H9 (cell line): ENCODE measurements at regions not wholly inside any gene's neighbourhood (a gene's known extent, or its start where the extent isn't known, plus 50 kb on each side); places are given as distances from the start of the nearest gene placed in this dataset.

Source experiments
- DNase-seq: peaks from one replicate; pipeline ENCODE4 v3.0.0-alpha.2; 2017
- H2AFZ ChIP-seq: one replicate; pipeline ENCODE4 v1.6.1; 2013; ENCODE audit warnings: mild to moderate bottlenecking, low read length, control low read depth, moderate library complexity
- H2AK5ac ChIP-seq: 2 replicates; pipeline ENCODE4 v1.6.1; 2013; ENCODE audit warnings: low read length, control low read depth, mixed read lengths; ENCODE audit not compliant: insufficient read length
- H2BK120ac ChIP-seq: one replicate; pipeline ENCODE4 v1.6.1; 2013; ENCODE audit warnings: low read depth, mild to moderate bottlenecking, low read length, control low read depth, inconsistent platforms; ENCODE audit not compliant: poor library complexity, severe bottlenecking
- H2BK12ac ChIP-seq: 2 replicates; pipeline ENCODE4 v1.6.1; 2013; ENCODE audit warnings: low read length, control low read depth, mixed read lengths, low read depth; ENCODE audit not compliant: insufficient read length
- H2BK15ac ChIP-seq: 2 replicates; pipeline ENCODE4 v1.6.1; 2013; ENCODE audit warnings: low read depth, low read length, control low read depth
- H2BK20ac ChIP-seq: one replicate; pipeline ENCODE4 v1.6.1; 2013; ENCODE audit warnings: low read depth, mild to moderate bottlenecking, low read length, control low read depth, inconsistent platforms; ENCODE audit not compliant: poor library complexity, severe bottlenecking
- H2BK5ac ChIP-seq: 2 replicates; pipeline ENCODE4 v1.6.1; 2013; ENCODE audit warnings: low read length, control low read depth, mixed read lengths; ENCODE audit not compliant: insufficient read length
- H3K14ac ChIP-seq: 2 replicates; pipeline ENCODE4 v1.6.1; 2013; ENCODE audit warnings: low read length, control low read depth; ENCODE audit not compliant: insufficient read depth
- H3K18ac ChIP-seq: 2 replicates; pipeline ENCODE4 v1.6.1; 2013; ENCODE audit warnings: low read depth, mild to moderate bottlenecking, mixed read lengths, low read length, control low read depth; ENCODE audit not compliant: insufficient read length
- H3K23ac ChIP-seq: 2 replicates; pipeline ENCODE4 v1.6.1; 2013; ENCODE audit warnings: low read length, control low read depth, mixed read lengths, low read depth; ENCODE audit not compliant: insufficient read length
- H3K23me2 ChIP-seq: 2 replicates; pipeline ENCODE4 v1.6.1; 2013; ENCODE audit warnings: low read depth, mild to moderate bottlenecking, mixed read lengths, low read length, control low read depth; ENCODE audit not compliant: insufficient read length, poor library complexity, severe bottlenecking
- H3K27ac ChIP-seq: 2 replicates; pipeline ENCODE4 v1.5.1; 2013; ENCODE audit warnings: low read length, control low read depth, mixed read lengths, low read depth; ENCODE audit not compliant: insufficient read length
- H3K27me3 ChIP-seq: 2 replicates; pipeline ENCODE4 v1.6.1; 2013; ENCODE audit warnings: low read length, control low read depth, inconsistent platforms; ENCODE audit not compliant: insufficient read depth
- H3K4ac ChIP-seq: 2 replicates; pipeline ENCODE4 v1.6.1; 2013; ENCODE audit warnings: low read depth, mild to moderate bottlenecking, control low read depth, inconsistent platforms, low read length, moderate library complexity
- H3K4me1 ChIP-seq: 2 replicates; pipeline ENCODE4 v1.6.1; 2013; ENCODE audit warnings: low read length, control low read depth, inconsistent platforms; ENCODE audit not compliant: insufficient read depth
- H3K4me2 ChIP-seq: 2 replicates; pipeline ENCODE4 v1.6.1; 2013; ENCODE audit warnings: low read length, control low read depth, mixed read lengths; ENCODE audit not compliant: insufficient read length, insufficient read depth
- H3K56ac ChIP-seq: 2 replicates; pipeline ENCODE4 v1.6.1; 2013; ENCODE audit warnings: low read depth, mild to moderate bottlenecking, mixed read lengths, low read length, control low read depth; ENCODE audit not compliant: insufficient read length
- H3K79me1 ChIP-seq: 2 replicates; pipeline ENCODE4 v1.6.1; 2013; ENCODE audit warnings: low read depth, mild to moderate bottlenecking, moderate library complexity, low read length, control low read depth, inconsistent platforms; ENCODE audit not compliant: insufficient read depth, poor library complexity, severe bottlenecking
- H3K79me2 ChIP-seq: 2 replicates; pipeline ENCODE4 v1.6.1; 2013; ENCODE audit warnings: low read length, control low read depth, inconsistent platforms; ENCODE audit not compliant: insufficient read depth
- H3K9ac ChIP-seq: 2 replicates; pipeline ENCODE4 v1.6.1; 2013; ENCODE audit warnings: low read length, control low read depth, mixed read lengths; ENCODE audit not compliant: insufficient read length; ENCODE audit errors: extremely low read depth
- H3K9me3 ChIP-seq: one replicate; pipeline ENCODE4 v1.6.1; 2013; ENCODE audit warnings: low read depth, low read length, inconsistent platforms; ENCODE audit not compliant: control insufficient read depth
- H3T11ph ChIP-seq: one replicate; pipeline ENCODE4 v1.6.1; 2013; ENCODE audit warnings: mild to moderate bottlenecking, low read length, control low read depth, inconsistent platforms
- H4K20me1 ChIP-seq: one replicate; pipeline ENCODE4 v1.6.1; 2013; ENCODE audit not compliant: control insufficient read depth, insufficient read length, insufficient read depth
- H4K5ac ChIP-seq: 2 replicates; pipeline ENCODE4 v1.6.1; 2013; ENCODE audit warnings: low read depth, mild to moderate bottlenecking, mixed read lengths, low read length, control low read depth; ENCODE audit not compliant: insufficient read length
- H4K8ac ChIP-seq: replicated peaks from 2 replicates; pipeline ENCODE4 v1.6.1; 2013; ENCODE audit warnings: low read length, control low read depth, mixed read lengths, low read depth; ENCODE audit not compliant: insufficient read length
- H4K91ac ChIP-seq: 2 replicates; pipeline ENCODE4 v1.6.1; 2013; ENCODE audit warnings: low read depth, mild to moderate bottlenecking, moderate library complexity, mixed read lengths, low read length, control low read depth; ENCODE audit not compliant: insufficient read length
- H3K27ac Mint-ChIP-seq, 3 experiments: 2 replicates in 2 of 3; 3 replicates in 1 of 3; pipeline ENCODE4 v1.8.0; 2020 to 2021; ENCODE audit warnings: mixed read lengths in 3 of 3, mild to moderate bottlenecking in 1 of 3, moderate library complexity in 1 of 3
- H3K27me3 Mint-ChIP-seq: 2 replicates; pipeline ENCODE4 v1.8.0; 2021; ENCODE audit warnings: low read depth, mild to moderate bottlenecking, moderate library complexity, mixed read lengths
- H3K36me3 Mint-ChIP-seq, 3 experiments: 2 replicates in 2 of 3; 3 replicates in 1 of 3; pipeline ENCODE4 v1.8.0; 2020 to 2021; ENCODE audit warnings: low read depth in 3 of 3, mixed read lengths in 3 of 3; ENCODE audit not compliant: insufficient read depth in 1 of 3
- H3K4me1 Mint-ChIP-seq, 2 experiments: 2 replicates each; pipeline ENCODE4 v1.8.0; 2020; ENCODE audit warnings: mixed read lengths in 2 of 2
- H3K4me3 Mint-ChIP-seq, 2 experiments: 2 replicates in 1 of 2; 3 replicates in 1 of 2; pipeline ENCODE4 v1.8.0; 2020 to 2021; ENCODE audit warnings: mild to moderate bottlenecking in 2 of 2, mixed read lengths in 2 of 2, moderate library complexity in 1 of 2
- H3K9me3 Mint-ChIP-seq, 2 experiments: 2 replicates in 1 of 2; 3 replicates in 1 of 2; pipeline ENCODE4 v1.8.0; 2020; ENCODE audit warnings: mild to moderate bottlenecking in 2 of 2, mixed read lengths in 2 of 2, moderate library complexity in 1 of 2
- CTCF ChIP-seq: fragments of 200-600 bp; sonication (generic); conservative IDR thresholded peaks from 3 replicates; pipeline ENCODE4 v1.8.0; 2021; ENCODE audit warnings: antibody characterized with exemption, mild to moderate bottlenecking
- WGBS: extraction: QIAGEN DNeasy Blood & Tissue Kit; methylation state at CpG from one replicate; pipeline ENCODE4 v1.1.7; 2013; ENCODE audit warnings: missing lambda C conversion rate, low lambda C conversion rate, mixed read lengths; ENCODE audit not compliant: insufficient read length; ENCODE audit errors: extremely low coverage; 5-methylcytosine and 5-hydroxymethylcytosine counted together

DNA sequence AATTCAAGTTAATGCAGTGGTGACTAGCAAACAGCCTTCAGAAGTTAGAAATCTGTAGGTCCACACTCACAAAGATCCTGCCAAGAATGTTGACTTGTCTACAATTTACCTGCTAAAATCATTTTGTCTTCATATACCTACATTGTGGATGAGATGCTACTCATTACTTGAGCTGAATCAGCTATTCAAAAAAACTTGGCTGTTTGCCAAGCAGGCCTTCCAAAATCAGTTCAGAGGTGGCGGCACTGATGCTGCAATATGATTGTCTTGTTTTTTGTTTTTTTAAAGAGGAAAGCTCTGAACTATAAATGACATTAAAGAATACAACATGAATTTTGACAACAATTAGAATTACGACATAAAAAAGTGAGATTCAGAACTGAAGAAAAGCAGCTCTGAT is 354.7 kb upstream of the KHDRBS2 start:
- no peaks in the 10 kb centered on the region for H3K23me2 ChIP-seq
- H3K4me2 ChIP-seq, result no peak overlapping the region
- H3K79me2 ChIP-seq, result no peaks in the 10 kb centered on the region
- H3K4ac ChIP-seq, result no peak overlapping the region
- no peak overlapping the region for H3K27ac ChIP-seq
- no peaks in the 10 kb centered on the region for H4K20me1 ChIP-seq
- no peak overlapping the region for H3K9ac ChIP-seq
- H2BK20ac ChIP-seq, result no peak overlapping the region
- H4K5ac ChIP-seq, result no peak overlapping the region
- no peaks in the 10 kb centered on the region for H3K4me1 ChIP-seq
- no peak overlapping the region for H2BK12ac ChIP-seq
- H2BK120ac ChIP-seq, result no peak overlapping the region
- H4K91ac ChIP-seq, result no peak overlapping the region
- no peak overlapping the region for H3K56ac ChIP-seq
- Mint-ChIP-seq H3K27ac (no peak overlapping the region), H3K9me3 (peaks cover 35 to 41% of the 10 kb centered on the region in 2 experiments), H3K4me3 (no peak overlapping the region), H3K4me1 (no peaks in the 10 kb centered on the region), H3K27me3 (no peaks in the 10 kb centered on the region; the same call in 1 of the 2 replicates), H3K36me3 (peaks cover 13 to 41% (median 18%) of the 10 kb centered on the region in 3 experiments)
- no peaks in the 10 kb centered on the region for H3K79me1 ChIP-seq
- no peak overlapping the region for H2AK5ac ChIP-seq
- no peak overlapping the region for H3K18ac ChIP-seq
- no peak for DNase-seq
- H3K9me3 ChIP-seq, result peaks cover 15% of the 10 kb centered on the region
- H3K27me3 ChIP-seq, result no peaks in the 10 kb centered on the region
- WGBS, result no CpG with 5 or more reads among the region's 2 CpGs
- no peak overlapping the region for H4K8ac ChIP-seq
- no peak overlapping the region for H3K14ac ChIP-seq
- no peak overlapping the region for H3K23ac ChIP-seq
- H2BK15ac ChIP-seq, result no peak overlapping the region
- TF ChIP-seq CTCF, result no peak
- no peak overlapping the region for H2BK5ac ChIP-seq
- H2AFZ ChIP-seq, result no peak overlapping the region
- H3T11ph ChIP-seq, result no peak overlapping the region
